ENCODE measurements at regions not wholly inside any gene's neighbourhood (a gene's known extent, or its start where the extent isn't known, plus 50 kb on each side); places are given as distances from the start of the nearest gene placed in this dataset.
"Not testable (repeated sequence)": the region's sequence is repeated elsewhere in the genome, so short reads cannot be mapped to it uniquely, and the experiment has no call there.

DNA sequence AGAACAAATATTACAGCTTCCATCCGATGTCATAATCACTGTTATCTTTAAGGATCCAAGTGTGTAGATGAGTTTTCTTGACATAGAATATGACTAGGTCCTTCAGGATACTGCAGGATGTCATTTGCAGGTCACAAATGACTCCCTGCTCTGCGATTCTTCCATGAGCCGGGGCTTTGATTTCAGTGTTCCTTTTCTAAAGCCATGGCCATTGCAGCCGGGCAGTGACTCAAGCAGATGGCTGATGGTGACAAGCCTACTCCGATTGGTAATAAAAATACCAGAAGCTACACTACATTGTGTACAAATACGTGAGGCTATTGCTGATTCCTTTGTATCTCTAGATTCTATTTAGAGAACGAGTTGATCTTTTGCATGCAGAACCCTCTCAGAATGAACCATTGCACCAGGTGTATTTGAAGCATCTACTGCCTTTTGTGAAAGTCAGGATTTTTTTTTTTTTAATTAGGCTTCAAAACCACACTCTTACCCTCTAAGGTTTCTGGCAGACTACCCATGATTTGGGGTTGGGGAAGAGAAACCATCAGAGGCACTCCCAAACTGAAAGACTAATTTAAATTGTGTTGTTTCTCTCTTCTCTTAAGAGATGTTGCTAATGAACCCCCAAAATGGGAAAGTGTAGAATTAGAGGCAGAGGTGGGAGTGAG lies 271.0 kb upstream of the ADRA1B start:
- DNase-seq (ENCODE audit: low spot score): no peak

DNA sequence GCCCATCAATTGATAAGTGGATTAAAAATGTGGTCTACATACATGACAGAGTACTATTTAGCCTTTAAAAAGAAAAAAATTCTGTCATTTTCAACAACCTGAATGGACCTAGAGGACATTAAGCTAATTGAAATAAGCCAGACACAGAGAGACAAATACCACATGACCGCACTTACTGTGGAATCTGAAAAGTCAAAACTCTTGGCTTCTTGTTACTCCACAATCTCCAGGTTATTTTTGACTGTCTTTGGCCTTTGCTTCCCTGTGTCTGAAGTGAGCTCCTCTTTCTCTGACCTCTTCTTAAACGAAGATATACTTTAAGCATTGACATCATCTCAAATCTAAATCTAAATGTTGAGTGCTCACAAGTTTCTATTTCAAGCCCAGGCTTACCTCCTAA lies 265.5 kb upstream of the ADRA1B start:
- no peak for DNase-seq (ENCODE audit: low spot score)

DNA sequence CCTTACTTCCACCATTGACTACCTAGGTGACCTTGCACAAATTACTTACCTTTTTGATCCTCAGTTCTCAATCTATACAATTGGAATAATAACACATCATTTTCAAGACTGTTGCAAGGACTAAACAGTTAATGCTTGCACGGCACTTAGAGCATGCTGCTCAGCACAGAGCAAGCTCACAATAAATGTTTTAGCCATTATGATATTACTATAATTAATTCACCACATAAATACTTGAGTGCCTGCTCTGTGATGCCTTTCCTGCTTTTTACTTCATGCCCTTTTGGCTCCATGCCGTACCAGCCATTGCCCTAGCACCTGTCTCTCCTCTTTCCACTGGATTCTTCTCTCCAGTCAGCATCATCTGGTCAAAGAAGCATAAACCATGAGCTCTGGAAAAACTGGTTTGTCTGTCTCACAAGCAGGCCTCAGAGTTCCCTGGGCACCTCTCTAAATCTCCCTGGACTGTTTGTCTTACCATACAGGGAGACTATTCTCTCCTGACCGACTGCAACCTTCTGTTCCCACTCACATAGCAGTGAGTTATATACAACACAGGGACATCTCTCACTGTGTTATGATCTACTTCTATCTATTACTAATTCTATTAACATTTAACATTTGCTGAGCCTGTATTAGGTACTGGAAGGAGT lies 260.4 kb upstream of the ADRA1B start:
- DNase-seq (ENCODE audit: low spot score): no peak

DNA sequence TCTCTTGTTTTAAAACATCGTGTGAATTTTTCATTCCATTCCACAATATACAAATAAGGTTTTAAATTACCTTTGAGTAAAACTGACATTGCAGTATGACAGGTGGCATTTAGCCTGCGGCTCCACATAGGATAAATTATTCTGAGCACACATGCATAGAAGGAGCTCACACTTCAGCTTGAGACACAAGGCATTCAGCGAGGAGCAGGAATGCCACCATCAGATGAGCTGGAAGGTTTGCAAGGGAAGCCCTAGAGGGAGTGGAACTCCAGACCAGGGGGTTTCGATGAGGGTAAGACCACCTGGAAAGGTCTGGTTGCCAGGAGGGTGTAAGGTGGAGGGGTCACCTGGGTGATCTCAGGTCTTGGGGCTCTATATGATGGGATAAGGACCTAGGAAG lies 259.0 kb upstream of the ADRA1B start:
- no peak for DNase-seq (ENCODE audit: low spot score)

DNA sequence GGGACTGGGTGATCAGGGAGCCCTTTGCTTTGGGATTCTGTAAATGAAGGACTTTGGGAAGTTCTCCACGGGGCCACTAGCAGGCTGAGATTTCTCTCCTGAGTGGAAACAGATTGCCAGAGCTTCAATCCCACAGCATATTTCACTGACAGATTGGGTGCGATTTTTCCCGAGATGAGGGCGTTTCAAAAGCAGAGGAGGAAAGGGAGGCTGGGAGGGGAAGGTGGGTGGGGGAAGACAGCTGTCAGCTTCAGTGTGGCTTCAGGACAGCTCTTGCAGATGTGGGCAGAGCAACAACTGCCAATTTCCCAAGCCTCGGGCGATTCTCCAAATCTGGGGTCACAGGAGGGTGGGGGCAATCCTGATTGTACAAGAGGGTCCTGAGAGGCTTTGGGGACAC lies 258.5 kb upstream of the ADRA1B start:
- DNase-seq (ENCODE audit: low spot score): no peak

DNA sequence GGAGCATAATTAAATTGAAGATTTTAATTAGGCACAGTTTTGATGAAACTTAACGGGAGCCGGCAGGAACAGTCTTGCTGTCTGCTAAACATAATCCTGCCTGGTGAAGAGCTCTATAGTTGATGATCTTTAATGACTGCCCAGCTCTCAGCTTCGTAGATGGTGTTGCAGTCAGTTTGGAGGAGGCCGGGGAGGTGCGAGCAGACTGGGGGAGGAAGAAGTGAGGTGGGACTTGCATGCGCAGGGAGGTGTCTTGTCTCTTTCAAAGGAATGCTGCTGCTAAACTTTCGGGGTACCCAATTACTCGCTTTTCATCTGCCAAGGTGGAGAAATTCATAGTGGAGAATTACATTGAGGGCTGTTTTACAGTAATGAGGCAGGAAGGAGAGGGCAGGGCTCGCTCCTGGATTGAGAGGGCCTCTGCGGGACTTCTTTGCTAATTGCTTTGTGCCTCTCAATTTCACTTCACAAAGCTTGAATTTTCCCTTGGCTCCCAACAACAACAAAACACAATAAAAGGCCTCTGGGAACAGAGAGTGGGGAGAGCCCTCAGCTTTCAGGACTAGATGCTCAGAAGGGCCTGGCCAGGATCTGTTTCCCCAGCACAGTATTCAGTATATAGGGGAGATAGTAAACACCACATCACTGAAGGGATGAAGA lies 257.9 kb upstream of the ADRA1B start:
- DNase-seq (ENCODE audit: low spot score): no peak

DNA sequence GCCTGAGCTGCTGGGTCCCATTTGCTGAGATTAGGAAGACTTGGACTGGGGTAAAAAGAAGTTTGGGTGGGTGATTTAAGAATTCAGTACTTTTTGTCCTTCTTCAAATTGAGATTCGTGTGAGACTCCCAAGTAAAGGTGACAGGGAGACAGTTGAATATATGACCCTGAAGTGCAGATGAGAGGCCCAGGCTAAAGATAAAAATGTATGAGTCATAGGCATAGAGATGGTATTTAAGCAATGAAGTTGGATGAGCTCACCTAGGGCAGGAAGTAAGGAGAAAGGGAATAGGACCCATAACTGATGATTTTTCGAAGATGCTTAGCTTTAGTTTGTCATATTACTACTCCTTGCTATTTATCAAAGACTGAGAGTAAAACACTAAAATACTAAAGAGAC lies 255.9 kb upstream of the ADRA1B start:
- no peak for DNase-seq (ENCODE audit: low spot score)

DNA sequence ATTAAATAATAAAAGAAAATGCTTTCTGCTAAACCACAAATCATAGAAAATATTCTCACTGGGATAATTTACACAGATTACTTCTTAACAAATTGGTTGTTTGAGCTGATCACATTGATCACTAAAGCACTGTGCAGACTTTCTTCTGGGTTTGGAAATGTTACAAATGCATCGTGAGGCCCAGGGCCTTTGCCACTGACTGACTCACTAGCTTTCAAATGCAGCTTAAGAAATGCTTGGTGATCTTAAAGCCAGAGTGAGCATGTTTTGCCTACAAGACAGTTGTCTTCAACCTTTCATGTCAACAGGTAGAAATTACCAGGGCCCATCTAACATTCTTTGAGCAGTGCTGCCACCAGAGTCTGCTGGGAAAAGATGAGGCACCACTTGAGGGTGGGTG lies 252.3 kb upstream of the ADRA1B start:
- DNase-seq (ENCODE audit: low spot score): no peak

DNA sequence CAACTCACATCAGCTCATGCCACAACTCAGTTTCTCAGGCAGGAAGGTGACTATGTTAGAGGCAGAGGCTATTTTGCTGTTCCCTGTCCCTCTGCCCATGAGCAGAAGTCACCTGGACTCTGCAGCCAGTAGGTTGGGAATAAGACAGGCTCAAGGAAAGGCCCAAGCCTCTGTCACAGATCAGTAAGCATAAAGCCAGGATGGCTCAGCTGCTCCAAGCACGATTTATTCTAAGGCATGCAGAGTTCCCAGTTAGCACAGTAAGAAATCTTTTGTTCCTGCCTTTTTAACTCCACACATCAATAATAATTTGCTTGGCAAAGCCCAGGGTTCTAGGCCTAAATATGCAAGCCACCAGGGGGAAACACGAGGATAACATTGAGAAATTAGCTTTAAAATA lies 249.0 kb upstream of the ADRA1B start:
- no peak for DNase-seq (ENCODE audit: low spot score)

DNA sequence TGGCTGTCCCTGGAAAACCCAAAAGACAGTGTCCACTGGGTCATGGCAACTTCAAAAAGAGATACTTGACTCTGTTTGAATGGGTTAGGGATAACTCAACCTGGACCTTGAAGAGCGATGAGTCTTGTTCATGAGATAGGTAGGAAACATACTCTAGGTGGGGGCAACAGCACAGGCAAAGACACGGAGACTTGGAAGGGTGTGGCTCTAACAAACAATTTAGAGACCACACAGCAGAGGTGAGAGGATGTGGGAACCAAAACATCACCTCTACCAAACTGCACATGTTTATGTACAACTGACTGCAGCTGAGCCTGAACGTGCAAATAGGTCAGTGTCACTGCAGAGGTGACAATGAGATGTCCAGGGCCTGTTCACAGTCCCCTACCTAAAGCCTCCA lies 247.7 kb upstream of the ADRA1B start:
- DNase-seq (ENCODE audit: low spot score): no peak

DNA sequence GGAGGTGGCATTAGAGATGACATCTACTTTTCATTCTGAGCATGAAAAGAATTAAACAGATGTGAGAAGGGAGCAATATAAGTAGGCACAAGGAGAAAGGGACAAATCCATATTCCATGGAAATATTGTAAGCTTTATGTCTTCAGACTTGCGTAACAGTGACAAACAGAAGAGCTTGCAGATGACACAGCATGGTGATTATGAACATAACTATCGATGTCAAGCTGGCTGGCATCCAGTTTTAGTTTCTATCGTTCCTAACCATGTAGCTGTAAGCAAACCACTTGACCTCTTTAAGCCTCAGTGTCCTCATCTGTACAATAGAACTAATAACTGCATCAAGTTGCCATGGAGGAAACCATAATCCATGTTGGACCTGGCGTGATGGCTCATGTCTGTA lies 246.7 kb upstream of the ADRA1B start:
- no peak for DNase-seq (ENCODE audit: low spot score)

DNA sequence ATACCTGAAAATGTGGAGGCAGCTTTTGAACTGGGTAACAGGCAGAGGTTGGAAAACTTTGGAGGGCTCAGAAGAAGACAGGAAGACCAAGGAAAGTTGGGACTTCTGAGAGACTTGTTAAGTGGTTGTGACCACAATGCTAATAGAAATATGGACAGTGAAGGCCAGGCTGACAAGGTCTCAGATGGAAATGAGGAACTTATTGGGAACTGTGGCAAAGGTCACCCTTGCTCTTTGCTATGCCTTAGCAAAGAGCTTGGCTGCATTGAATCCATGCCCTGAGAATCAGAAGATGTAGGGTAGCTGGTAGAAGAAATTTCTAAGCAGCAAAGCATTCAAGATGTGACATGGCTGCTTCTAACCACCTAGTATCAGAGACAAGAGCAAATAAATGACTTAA lies 244.4 kb upstream of the ADRA1B start:
- no peak for DNase-seq (ENCODE audit: low spot score)

DNA sequence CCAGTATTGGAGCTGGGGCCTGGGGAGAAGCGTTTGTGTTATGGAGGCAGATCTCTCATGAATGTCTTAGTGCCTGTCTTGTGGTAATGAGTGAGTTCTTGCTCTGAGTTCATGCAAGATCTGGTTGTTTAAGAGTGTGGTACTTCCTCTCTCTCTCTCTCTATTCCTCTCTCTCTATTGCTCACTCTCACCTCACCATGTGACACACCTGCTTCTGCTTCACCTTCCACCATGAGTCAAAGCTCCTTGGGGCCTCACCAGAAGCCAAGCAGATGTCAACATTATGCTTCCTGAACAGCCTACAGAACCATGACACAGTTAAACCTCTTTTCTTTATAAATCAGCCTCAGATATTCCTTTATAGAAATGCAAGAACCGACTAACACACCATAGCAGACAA lies 242.7 kb upstream of the ADRA1B start:
- no peak for DNase-seq (ENCODE audit: low spot score)

DNA sequence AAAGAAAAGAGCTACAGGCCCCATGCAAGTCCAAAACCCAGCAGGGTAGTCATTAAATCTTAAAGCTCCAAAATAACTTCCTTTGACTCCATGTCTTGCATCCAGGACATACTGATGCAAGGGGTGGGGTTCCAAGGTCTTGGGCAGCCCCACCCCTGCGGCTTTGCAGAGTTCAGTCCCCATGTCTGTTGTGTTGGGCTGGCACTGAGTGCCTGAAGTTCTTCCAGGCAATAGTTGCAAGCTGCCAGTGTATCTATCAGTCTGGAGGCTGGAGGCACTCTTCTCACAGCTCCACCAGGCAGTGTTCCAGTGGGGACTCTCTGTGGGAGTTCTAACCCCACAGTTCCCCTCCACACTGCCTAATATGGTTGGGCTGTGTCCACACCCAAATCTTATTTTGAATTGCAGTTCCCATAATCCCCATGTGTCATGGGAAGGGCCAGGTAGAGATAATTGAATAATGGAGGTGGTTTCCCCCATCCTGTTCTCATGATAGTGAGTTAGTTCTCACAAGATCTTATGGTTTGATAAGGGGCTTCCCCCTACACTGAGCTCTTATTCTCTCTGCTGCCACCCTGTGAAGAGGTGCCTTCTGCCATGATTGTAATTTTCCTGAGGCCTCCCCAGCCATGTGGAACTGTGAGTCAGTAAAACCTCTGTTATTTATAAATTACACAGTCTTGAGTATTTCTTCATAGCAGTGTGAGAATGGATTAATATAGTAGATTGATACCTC lies 237.5 kb upstream of the ADRA1B start:
- DNase-seq (ENCODE audit: low spot score): no peak

DNA sequence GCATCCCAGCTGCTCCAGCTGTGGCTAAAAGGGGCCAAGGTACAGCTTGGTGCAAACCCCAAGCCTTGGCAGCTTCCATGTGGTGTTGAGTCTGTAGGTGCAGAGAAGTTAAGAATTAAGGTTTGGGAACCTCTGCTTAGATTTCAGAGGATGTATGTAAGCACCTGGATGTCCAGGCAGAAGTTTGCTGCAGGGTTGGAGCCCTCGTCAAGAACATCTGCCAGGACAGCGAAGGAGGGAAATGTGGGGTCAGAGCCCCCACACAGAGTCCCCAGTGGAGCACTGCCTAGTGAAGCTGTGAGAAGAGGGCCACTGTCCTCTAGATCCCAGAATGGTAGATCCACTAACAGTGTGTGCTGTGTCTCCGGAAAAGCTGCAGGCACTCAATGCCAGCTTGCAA lies 236.2 kb upstream of the ADRA1B start:
- DNase-seq (ENCODE audit: low spot score): no peak

DNA sequence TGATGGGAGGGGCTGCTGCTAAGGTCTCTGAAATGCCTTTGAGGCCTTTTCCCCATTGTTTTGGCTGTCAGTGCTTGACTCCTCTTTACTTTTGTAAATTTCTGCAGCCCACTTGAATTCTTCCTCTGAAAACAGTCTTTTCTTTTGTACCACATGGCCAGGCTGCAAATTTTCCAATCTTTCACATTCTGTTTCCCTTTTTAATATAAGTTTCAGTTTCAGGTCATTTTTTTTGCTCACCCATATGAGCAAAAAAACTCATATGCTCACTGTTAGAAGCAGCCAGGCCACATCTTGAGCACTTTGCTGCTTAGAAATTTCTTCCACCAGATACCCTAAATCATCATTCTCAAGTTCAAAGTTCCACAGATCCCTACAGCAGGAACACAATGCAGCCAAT lies 234.6 kb upstream of the ADRA1B start:
- no peak for DNase-seq (ENCODE audit: low spot score)

DNA sequence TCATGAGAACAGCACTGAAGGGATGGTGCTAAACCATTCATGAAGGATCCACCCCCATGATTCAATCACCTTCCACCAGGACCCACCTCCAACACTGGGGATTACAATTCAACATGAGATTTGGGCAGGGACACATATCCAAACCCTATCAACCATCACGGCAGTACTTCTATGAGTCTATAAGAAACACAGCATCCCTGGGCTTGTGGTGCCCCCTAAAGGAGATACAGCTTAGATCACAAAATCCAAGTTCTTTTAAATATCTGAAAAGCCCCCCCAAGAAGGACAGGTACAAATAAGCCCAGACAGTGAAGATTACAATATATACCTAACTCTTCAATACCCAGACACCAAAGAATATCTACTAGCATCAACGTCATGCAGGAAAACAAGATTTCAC lies 233.7 kb upstream of the ADRA1B start:
- no peak for DNase-seq (ENCODE audit: low spot score)

DNA sequence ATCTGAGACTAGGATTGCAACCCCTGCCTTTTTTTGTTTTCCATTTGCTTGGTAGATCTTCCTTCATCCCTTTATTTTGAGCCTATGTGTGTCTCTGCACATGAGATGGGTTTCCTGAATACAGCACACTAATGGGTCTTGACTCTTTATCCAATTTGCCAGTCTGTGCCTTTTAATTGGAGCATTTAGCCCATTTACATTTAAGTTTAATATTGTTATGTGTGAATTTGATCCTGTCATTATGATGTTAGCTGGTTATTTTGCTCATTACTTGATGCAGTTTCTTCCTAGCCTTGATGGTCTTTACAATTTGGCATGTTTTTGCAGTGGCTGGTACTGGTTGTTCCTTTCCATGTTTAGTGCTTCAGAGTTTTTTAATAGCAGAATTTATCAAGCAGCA lies 228.4 kb upstream of the ADRA1B start:
- DNase-seq (ENCODE audit: low spot score): not testable (repeated sequence)

DNA sequence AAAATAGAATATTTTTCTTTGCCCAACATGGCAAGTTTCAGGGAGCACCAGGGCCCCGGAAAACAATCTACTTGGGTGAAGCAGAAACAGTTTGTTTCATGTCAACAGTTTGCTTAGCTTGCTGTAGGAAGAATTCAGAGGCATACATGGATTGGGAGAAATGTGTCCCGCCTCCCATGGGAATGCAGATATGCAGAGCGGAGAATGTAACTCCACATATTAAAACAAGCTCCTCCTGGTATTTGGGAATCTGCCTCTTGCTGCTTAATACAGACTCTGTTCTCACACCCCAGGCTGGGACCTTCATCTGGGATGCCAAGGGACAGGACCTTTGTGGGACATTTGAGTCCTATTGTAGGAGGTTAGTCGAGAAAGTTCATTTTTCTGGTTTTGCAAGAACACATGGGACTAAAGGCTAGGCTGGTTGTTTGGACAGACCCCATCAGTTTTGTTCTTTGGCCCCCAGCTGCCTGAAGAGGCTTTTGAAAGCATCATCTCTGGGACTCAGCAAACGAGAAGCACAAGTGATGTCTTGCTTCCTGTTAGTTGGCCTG lies 220.5 kb upstream of the ADRA1B start:
- no peak for DNase-seq (ENCODE audit: low spot score)

DNA sequence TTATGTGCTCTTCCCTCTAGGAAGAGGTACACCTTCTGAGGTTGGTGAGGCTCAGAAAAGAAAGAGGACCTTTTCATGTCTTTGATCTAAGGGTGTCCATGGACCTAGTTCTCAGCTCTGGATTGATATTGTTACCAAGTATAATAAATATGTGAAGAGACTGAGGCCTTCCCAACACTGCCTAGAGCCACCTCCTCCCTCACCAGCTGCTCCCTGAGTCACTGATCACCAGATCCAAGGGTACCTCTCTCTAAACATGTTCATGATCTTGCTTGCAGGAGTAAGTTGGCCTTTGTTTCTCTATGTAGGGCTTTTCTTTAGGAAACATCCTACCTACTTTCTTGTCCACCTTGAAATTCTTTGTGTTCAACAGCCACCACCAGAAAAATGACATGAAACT lies 218.8 kb upstream of the ADRA1B start:
- DNase-seq (ENCODE audit: low spot score): no peak

DNA sequence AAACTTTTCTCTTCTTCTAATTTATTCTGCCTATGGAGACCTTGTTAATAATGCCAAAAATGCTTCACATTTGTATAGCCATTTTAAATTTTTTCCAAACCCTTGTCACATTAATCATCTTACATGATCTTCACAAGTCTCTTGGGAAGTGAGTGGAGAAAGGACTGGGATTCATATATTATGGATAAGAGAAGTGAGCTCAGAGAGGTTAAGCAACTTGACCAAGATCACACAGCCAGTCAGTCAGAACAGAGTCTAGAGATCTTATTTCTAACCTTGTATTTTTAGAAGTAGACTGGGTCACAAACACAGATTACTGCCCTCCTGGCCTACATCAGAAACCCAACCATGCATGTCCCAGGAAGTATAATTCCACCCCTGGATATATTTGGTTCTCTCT lies 218.0 kb upstream of the ADRA1B start:
- DNase-seq (ENCODE audit: low spot score): no peak

DNA sequence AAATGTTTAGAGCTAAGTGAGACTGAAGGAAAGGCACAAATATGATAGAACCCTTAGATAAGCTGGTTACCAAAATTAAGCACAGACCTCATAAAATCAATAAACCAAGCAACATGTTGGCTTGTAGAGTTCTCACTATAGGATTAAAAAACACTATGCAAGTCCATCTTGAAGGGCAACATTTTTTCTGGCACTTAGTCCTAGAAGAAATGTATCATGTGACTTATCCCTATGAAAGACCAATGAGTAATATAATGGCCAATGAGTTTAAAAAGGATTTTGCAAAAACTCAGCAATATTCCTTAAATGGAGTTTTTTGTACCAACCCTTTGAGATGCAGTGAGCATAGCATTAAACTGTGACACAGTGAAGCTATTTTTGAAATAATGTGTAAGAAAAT lies 216.3 kb upstream of the ADRA1B start:
- no peak for DNase-seq (ENCODE audit: low spot score)

DNA sequence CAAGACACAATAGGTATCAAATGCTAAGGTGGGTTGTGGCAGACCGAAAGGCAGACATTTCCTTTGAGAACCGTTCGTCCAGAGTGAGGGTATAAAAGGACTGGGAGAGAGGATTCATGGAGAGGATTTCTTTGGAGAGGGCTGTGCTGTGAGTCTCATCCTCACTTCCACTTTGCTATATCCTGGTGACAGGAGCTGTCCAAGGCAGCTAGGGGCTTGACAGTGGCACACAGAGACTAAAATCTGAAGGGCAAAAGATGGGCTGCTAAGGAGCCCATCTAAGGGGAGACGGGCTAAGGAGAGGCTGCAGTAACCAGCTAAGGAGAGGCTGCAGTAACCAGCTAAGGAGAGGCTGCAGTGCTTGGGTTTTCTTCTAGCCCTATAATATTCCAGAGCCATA lies 214.0 kb upstream of the ADRA1B start:
- no peak for DNase-seq (ENCODE audit: low spot score)

Data from ureter (tissue), 1 donor.